Fibroblast of lung (primary cell): ENCODE measurements at regions not wholly inside any gene's neighbourhood (a gene's known extent, or its start where the extent isn't known, plus 50 kb on each side); places are given as distances from the start of the nearest gene placed in this dataset.
A peak's percentile ranks its signal among the peaks of the same experiment; 100 is the strongest.

ENCODE experiments used
- DNase-seq, 2 donors: peaks; one replicate each; pipeline versions ENCODE4 v3.0.0 to v3.0.0-alpha.2; 2010; ENCODE audit warnings: low read depth in 2 of 2
- H2AFZ ChIP-seq: 2 replicates; pipeline ENCODE4 v1.5.1; 2012; ENCODE audit warnings: low read length, control low read depth, inconsistent platforms
- H3K27ac ChIP-seq: 2 replicates; pipeline ENCODE4 v1.5.1; 2011; ENCODE audit warnings: low read length, control low read depth; ENCODE audit not compliant: insufficient read depth
- H3K27me3 ChIP-seq: 2 replicates; pipeline ENCODE4 v1.5.1; 2011; ENCODE audit warnings: mild to moderate bottlenecking, low read length; ENCODE audit not compliant: control insufficient read depth, insufficient read depth
- H3K36me3 ChIP-seq: 2 replicates; pipeline ENCODE4 v1.5.1; 2011; ENCODE audit warnings: low read length; ENCODE audit not compliant: control insufficient read depth, insufficient read depth
- H3K4me1 ChIP-seq: 2 replicates; pipeline ENCODE4 v1.5.1; 2011; ENCODE audit warnings: low read length; ENCODE audit not compliant: control insufficient read depth, insufficient read depth; ENCODE audit errors: extremely low read depth
- H3K4me2 ChIP-seq: 2 replicates; pipeline ENCODE4 v1.5.1; 2011; ENCODE audit warnings: low read length, control low read depth; ENCODE audit not compliant: insufficient read depth; ENCODE audit errors: extremely low read depth
- H3K4me3 ChIP-seq, 4 experiments: fragments of 200-600 bp in 1 of 4; sonication (generic) in 1 of 4; replicated peaks in 1 of 4; 2 replicates each; pipeline ENCODE4 v1.5.1; 2011 to 2016; ENCODE audit warnings: low read length in 4 of 4, low read depth in 3 of 4, mild to moderate bottlenecking in 3 of 4, control low read depth in 2 of 4, inconsistent platforms in 1 of 4, mixed read lengths in 1 of 4; ENCODE audit not compliant: insufficient read depth in 1 of 4; ENCODE audit errors: control extremely low read depth in 1 of 4
- H3K79me2 ChIP-seq: 2 replicates; pipeline ENCODE4 v1.5.1; 2012; ENCODE audit warnings: mild to moderate bottlenecking, low read length, inconsistent platforms; ENCODE audit not compliant: control insufficient read depth, insufficient read depth
- H3K9ac ChIP-seq: 2 replicates; pipeline ENCODE4 v1.5.1; 2011; ENCODE audit warnings: mild to moderate bottlenecking, low read length, control low read depth; ENCODE audit not compliant: insufficient read depth
- H3K9me3 ChIP-seq: 2 replicates; pipeline ENCODE4 v1.5.1; 2012; ENCODE audit warnings: low read depth, low read length; ENCODE audit not compliant: control insufficient read depth, insufficient read depth
- H4K20me1 ChIP-seq: 2 replicates; pipeline ENCODE4 v1.5.1; 2011; ENCODE audit warnings: low read length; ENCODE audit not compliant: control insufficient read depth, insufficient read depth; ENCODE audit errors: extremely low read depth
- EZH2 ChIP-seq: IDR thresholded peaks from 2 replicates; pipeline ENCODE4 v1.5.1; 2012; ENCODE audit warnings: low read length, control low read depth, mild to moderate bottlenecking; ENCODE audit errors: missing control alignments
- TF ChIP-seq, protein P1 (sequence below), 2 donors: IDR thresholded peaks in 1 of 2; conservative IDR thresholded peaks in 1 of 2; 1 replicate in 1 of 2; 2 replicates in 1 of 2; pipeline ENCODE4 v1.5.1; 2011 to 2012; ENCODE audit warnings: low read length in 2 of 2, control low read depth in 1 of 2, inconsistent platforms in 1 of 2, low read depth in 1 of 2, mild to moderate bottlenecking in 1 of 2

DNA sequence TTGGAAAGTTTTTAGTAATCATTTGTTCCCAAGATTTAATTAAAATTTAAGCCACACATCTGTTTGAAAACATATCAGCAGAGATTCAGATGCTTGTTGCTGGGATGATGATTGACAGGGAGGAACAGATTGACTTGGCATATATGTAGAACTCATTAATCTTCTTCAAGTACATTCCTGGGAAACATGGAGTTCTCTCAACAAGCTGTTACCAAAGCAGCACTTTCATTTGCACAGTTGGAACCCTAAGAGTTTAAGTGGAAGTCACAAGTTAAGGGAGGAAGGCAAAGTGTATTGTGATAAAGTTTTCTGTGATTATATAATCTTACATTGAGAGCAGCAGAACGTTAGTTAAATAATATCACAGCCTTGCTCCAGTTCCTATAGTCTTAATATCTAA, 485.4 kb upstream of the CELF2 start:
- Histone ChIP-seq H3K79me2 (no peaks in the 10 kb centered on the region), H3K36me3 (no peaks in the 10 kb centered on the region), H3K4me2 (no peak overlapping the region), H3K4me1 (no peaks in the 10 kb centered on the region), H3K27me3 (no peaks in the 10 kb centered on the region), H3K9ac (no peak overlapping the region), H4K20me1 (no peaks in the 10 kb centered on the region), H3K4me3 (no peak overlapping the region), H3K9me3 (no peaks in the 10 kb centered on the region), H2AFZ (no peak overlapping the region), H3K27ac (no peak overlapping the region)
- TF ChIP-seq EZH2, result no peak
- TF ChIP-seq, protein P1, sequence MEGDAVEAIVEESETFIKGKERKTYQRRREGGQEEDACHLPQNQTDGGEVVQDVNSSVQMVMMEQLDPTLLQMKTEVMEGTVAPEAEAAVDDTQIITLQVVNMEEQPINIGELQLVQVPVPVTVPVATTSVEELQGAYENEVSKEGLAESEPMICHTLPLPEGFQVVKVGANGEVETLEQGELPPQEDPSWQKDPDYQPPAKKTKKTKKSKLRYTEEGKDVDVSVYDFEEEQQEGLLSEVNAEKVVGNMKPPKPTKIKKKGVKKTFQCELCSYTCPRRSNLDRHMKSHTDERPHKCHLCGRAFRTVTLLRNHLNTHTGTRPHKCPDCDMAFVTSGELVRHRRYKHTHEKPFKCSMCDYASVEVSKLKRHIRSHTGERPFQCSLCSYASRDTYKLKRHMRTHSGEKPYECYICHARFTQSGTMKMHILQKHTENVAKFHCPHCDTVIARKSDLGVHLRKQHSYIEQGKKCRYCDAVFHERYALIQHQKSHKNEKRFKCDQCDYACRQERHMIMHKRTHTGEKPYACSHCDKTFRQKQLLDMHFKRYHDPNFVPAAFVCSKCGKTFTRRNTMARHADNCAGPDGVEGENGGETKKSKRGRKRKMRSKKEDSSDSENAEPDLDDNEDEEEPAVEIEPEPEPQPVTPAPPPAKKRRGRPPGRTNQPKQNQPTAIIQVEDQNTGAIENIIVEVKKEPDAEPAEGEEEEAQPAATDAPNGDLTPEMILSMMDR (conservative IDR thresholded peaks at IDR 0.05 in 1 of 2, IDR thresholded peaks at IDR 0.05 in 1 of 2; ENCODE audit: low read depth in 1 of 2, low read length in 2 of 2), result no peak
- no peak for DNase-seq

GRCh38 chr10:10532826-10533225, 484.8 kb upstream of the CELF2 start:
- H4K20me1 ChIP-seq, result no peaks in the 10 kb centered on the region
- H3K27ac ChIP-seq, result no peak overlapping the region
- no peak overlapping the region for H3K9ac ChIP-seq
- H3K4me1 ChIP-seq, result no peaks in the 10 kb centered on the region
- no peaks in the 10 kb centered on the region for H3K9me3 ChIP-seq
- H3K27me3 ChIP-seq, result no peaks in the 10 kb centered on the region
- H2AFZ ChIP-seq, result no peak overlapping the region
- no peaks in the 10 kb centered on the region for H3K36me3 ChIP-seq
- H3K4me2 ChIP-seq, result no peak overlapping the region
- TF ChIP-seq, protein P1 (conservative IDR thresholded peaks at IDR 0.05 in 1 of 2, IDR thresholded peaks at IDR 0.05 in 1 of 2; ENCODE audit: low read depth in 1 of 2, low read length in 2 of 2), result no peak
- no peak for TF ChIP-seq EZH2
- H3K79me2 ChIP-seq, result no peaks in the 10 kb centered on the region
- no peak for DNase-seq
- H3K4me3 ChIP-seq, result no peak overlapping the region

DNA sequence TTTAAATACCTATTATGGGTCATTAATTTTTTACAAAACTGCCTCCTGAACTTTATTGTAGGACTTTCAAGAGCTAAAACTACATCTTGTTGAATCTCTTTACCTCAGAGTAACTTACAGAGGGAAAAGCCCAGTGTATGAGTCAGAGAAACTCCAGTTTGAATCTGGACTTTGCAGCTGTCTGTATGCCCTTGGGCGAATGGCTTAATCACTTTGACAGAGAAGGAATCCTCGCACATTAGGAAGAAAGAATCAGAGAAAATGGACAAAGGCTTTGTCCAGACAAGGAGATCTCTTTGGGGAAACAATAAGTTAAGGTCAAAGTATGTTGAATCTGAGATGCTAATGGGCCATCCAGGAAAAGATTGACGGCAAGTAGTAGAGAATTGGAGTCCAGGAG, 484.2 kb upstream of the CELF2 start:
- H3K9ac ChIP-seq, result no peak overlapping the region
- TF ChIP-seq, protein P1 (conservative IDR thresholded peaks at IDR 0.05 in 1 of 2, IDR thresholded peaks at IDR 0.05 in 1 of 2; ENCODE audit: low read depth in 1 of 2, low read length in 2 of 2), result no peak
- no peak for TF ChIP-seq EZH2
- no peaks in the 10 kb centered on the region for H4K20me1 ChIP-seq
- H3K4me3 ChIP-seq, result no peak overlapping the region
- peak in 1 of 2 donors; percentile 2 for DNase-seq
- H3K27ac ChIP-seq, result no peak overlapping the region
- no peak overlapping the region for H3K4me2 ChIP-seq
- H3K27me3 ChIP-seq, result no peaks in the 10 kb centered on the region
- no peaks in the 10 kb centered on the region for H3K36me3 ChIP-seq
- H3K79me2 ChIP-seq, result no peaks in the 10 kb centered on the region
- H3K4me1 ChIP-seq, result no peaks in the 10 kb centered on the region
- no peak overlapping the region for H2AFZ ChIP-seq
- H3K9me3 ChIP-seq, result no peaks in the 10 kb centered on the region
